ENCODE measurements at regions not wholly inside any gene's neighbourhood (a gene's known extent, or its start where the extent isn't known, plus 50 kb on each side); places are given as distances from the start of the nearest gene placed in this dataset.

- TF ChIP-seq CTCF (IDR thresholded peaks at IDR 0.05 in 8 of 11, conservative IDR thresholded peaks at IDR 0.05 in 3 of 11) (no peak), POLR2A (IDR thresholded peaks at IDR 0.05) (no peak), POLR2AphosphoS5 (IDR thresholded peaks at IDR 0.05) (no peak)
These were observed 79.5 kb upstream of the HAPLN1 start for GRCh38 chr5:83800201-83800600.

All from spleen (tissue), 7 donors.